Erythroblast (primary cell): ENCODE measurements at regions not wholly inside any gene's neighbourhood (a gene's known extent, or its start where the extent isn't known, plus 50 kb on each side); places are given as distances from the start of the nearest gene placed in this dataset.

Source experiments
- GATA1 ChIP-seq: IDR thresholded peaks from 2 replicates; pipeline ENCODE4 v1.6.1; 2011; ENCODE audit warnings: low read depth, mild to moderate bottlenecking, control low read depth, low read length, moderate library complexity
- POLR2A ChIP-seq: IDR thresholded peaks from 2 replicates; pipeline ENCODE4 v1.6.1; 2011; ENCODE audit warnings: mild to moderate bottlenecking, low read length

GRCh38 chr2:100753881-100754280 is 66.1 kb upstream of the NPAS2 start:
- no peak for TF ChIP-seq POLR2A
- no peak for TF ChIP-seq GATA1
